Liver (tissue), 7 donors: ENCODE measurements at regions not wholly inside any gene's neighbourhood (a gene's known extent, or its start where the extent isn't known, plus 50 kb on each side); places are given as distances from the start of the nearest gene placed in this dataset.

ENCODE experiments used
- DNase-seq: peaks from one replicate; pipeline ENCODE4 v3.0.0-alpha.2; 2017; ENCODE audit warnings: low spot score
- H3K27ac ChIP-seq, 2 donors: one replicate each; pipeline ENCODE4 v1.7.0; 2013; ENCODE audit warnings: inconsistent platforms in 2 of 2, low read length in 2 of 2, control low read depth in 1 of 2, low read depth in 1 of 2, mild to moderate bottlenecking in 1 of 2
- H3K27me3 ChIP-seq, 4 donors: one replicate each; pipeline versions ENCODE4 v1.6.1 to v1.7.0; 2013; ENCODE audit warnings: low read length in 3 of 4, inconsistent platforms in 1 of 4, mild to moderate bottlenecking in 1 of 4, moderate library complexity in 1 of 4; ENCODE audit not compliant: control insufficient read depth in 4 of 4, insufficient read depth in 4 of 4
- H3K36me3 ChIP-seq, 4 donors: one replicate each; pipeline versions ENCODE4 v1.6.1 to v1.7.0; 2013; ENCODE audit warnings: low read length in 3 of 4, mild to moderate bottlenecking in 3 of 4, low read depth in 1 of 4, moderate library complexity in 1 of 4; ENCODE audit not compliant: control insufficient read depth in 4 of 4, insufficient read depth in 3 of 4
- H3K4me1 ChIP-seq, 4 donors: one replicate each; pipeline versions ENCODE4 v1.6.1 to v1.7.0; 2013; ENCODE audit warnings: low read length in 3 of 4, mild to moderate bottlenecking in 3 of 4, moderate library complexity in 1 of 4; ENCODE audit not compliant: control insufficient read depth in 4 of 4, insufficient read depth in 4 of 4
- H3K4me3 ChIP-seq, 3 donors: one replicate each; pipeline versions ENCODE4 v1.6.1 to v1.7.0; 2013; ENCODE audit warnings: low read length in 3 of 3, control low read depth in 1 of 3, low read depth in 1 of 3, mild to moderate bottlenecking in 1 of 3
- H3K9ac ChIP-seq, 2 donors: one replicate each; pipeline ENCODE4 v1.7.0; 2013; ENCODE audit warnings: low read length in 2 of 2, mild to moderate bottlenecking in 2 of 2, moderate library complexity in 2 of 2, control low read depth in 1 of 2, low read depth in 1 of 2
- H3K9me3 ChIP-seq, 4 donors: one replicate each; pipeline versions ENCODE4 v1.6.1 to v1.7.0; 2013; ENCODE audit warnings: low read length in 3 of 4; ENCODE audit not compliant: control insufficient read depth in 4 of 4
- ATF3 ChIP-seq: IDR thresholded peaks from 2 replicates; pipeline ENCODE4 v1.6.1; 2016; ENCODE audit warnings: antibody characterized with exemption
- EGR1 ChIP-seq, 2 donors: IDR thresholded peaks; 2 replicates each; pipeline ENCODE4 v1.6.1; 2016 to 2018; ENCODE audit warnings: antibody characterized with exemption in 2 of 2, low read depth in 2 of 2
- FOXA1 ChIP-seq: IDR thresholded peaks from 2 replicates; pipeline ENCODE4 v1.6.1; 2016; ENCODE audit warnings: antibody characterized with exemption
- FOXA2 ChIP-seq: IDR thresholded peaks from 2 replicates; pipeline ENCODE4 v1.6.1; 2016; ENCODE audit warnings: antibody characterized with exemption
- GABPA ChIP-seq, 2 donors: IDR thresholded peaks in 1 of 2; conservative IDR thresholded peaks in 1 of 2; 2 replicates each; pipeline ENCODE4 v1.6.1; 2016; ENCODE audit warnings: antibody characterized with exemption in 2 of 2, mild to moderate bottlenecking in 1 of 2, moderate library complexity in 1 of 2
- HNF4G ChIP-seq: IDR thresholded peaks from 2 replicates; pipeline ENCODE4 v1.6.1; 2016; ENCODE audit warnings: antibody characterized with exemption
- JUND ChIP-seq, 2 donors: IDR thresholded peaks; 2 replicates each; pipeline ENCODE4 v1.6.1; 2016; ENCODE audit warnings: antibody characterized with exemption in 2 of 2
- MAX ChIP-seq: IDR thresholded peaks from 2 replicates; pipeline ENCODE4 v1.6.1; 2016; ENCODE audit warnings: antibody characterized with exemption
- NR2F2 ChIP-seq: IDR thresholded peaks from 2 replicates; pipeline ENCODE4 v1.6.1; 2016; ENCODE audit warnings: antibody characterized with exemption
- RAD21 ChIP-seq, 2 donors: IDR thresholded peaks; 2 replicates each; pipeline ENCODE4 v1.6.1; 2016; ENCODE audit warnings: antibody characterized with exemption in 2 of 2, mild to moderate bottlenecking in 2 of 2
- REST ChIP-seq: IDR thresholded peaks from 2 replicates; pipeline ENCODE4 v1.6.1; 2016; ENCODE audit warnings: antibody characterized with exemption, mild to moderate bottlenecking
- RXRA ChIP-seq, 2 donors: IDR thresholded peaks; 2 replicates each; pipeline ENCODE4 v1.6.1; 2017 to 2018; ENCODE audit warnings: antibody characterized with exemption in 2 of 2, mild to moderate bottlenecking in 1 of 2
- SP1 ChIP-seq: IDR thresholded peaks from 2 replicates; pipeline ENCODE4 v1.6.1; 2018; ENCODE audit warnings: antibody characterized with exemption, mild to moderate bottlenecking
- TAF1 ChIP-seq: conservative IDR thresholded peaks from 2 replicates; pipeline ENCODE4 v1.6.1; 2016; ENCODE audit warnings: antibody characterized with exemption, mild to moderate bottlenecking
- YY1 ChIP-seq: IDR thresholded peaks from 2 replicates; pipeline ENCODE4 v1.6.1; 2016; ENCODE audit warnings: antibody characterized with exemption, mild to moderate bottlenecking
- ZBTB33 ChIP-seq: IDR thresholded peaks from 2 replicates; pipeline ENCODE4 v1.6.1; 2016; ENCODE audit warnings: antibody characterized with exemption
- WGBS: extraction: QIAGEN DNeasy Blood & Tissue Kit; methylation state at CpG from one replicate; pipeline ENCODE4 v1.1.7; 2013; 5-methylcytosine and 5-hydroxymethylcytosine counted together
- donor health status: healthy.
- donor health status: healthy.
- donor health status: healthy.
- donor health status: healthy.

GRCh38 chr4:134666640-134667039 is 465.1 kb upstream of the PABPC4L start:
- DNase-seq, result no peak
- no peaks in the 10 kb centered on the region for H3K36me3 ChIP-seq
- H3K27ac ChIP-seq, result no peak overlapping the region
- no peaks in the 10 kb centered on the region for H3K4me1 ChIP-seq
- no peaks in the 10 kb centered on the region for H3K27me3 ChIP-seq
- no peak overlapping the region for H3K9ac ChIP-seq
- 83% methylated on average over 4 of the region's 4 CpGs for WGBS
- TF ChIP-seq ATF3, result no peak
- TF ChIP-seq GABPA (IDR thresholded peaks at IDR 0.05 in 1 of 2, conservative IDR thresholded peaks at IDR 0.05 in 1 of 2), result no peak
- no peak for TF ChIP-seq SP1
- no peak for TF ChIP-seq NR2F2
- no peak for TF ChIP-seq HNF4G
- no peak for TF ChIP-seq JUND (IDR thresholded peaks at IDR 0.05)
- TF ChIP-seq FOXA1, result no peak
- no peak for TF ChIP-seq TAF1
- no peak for TF ChIP-seq FOXA2
- TF ChIP-seq REST, result no peak
- TF ChIP-seq RXRA (IDR thresholded peaks at IDR 0.05), result no peak
- TF ChIP-seq MAX, result no peak
- TF ChIP-seq YY1, result no peak
- peaks cover 0 to 6% (median 0%) of the 10 kb centered on the region in 4 donors for H3K9me3 ChIP-seq
- H3K4me3 ChIP-seq, result no peak overlapping the region

- 67% methylated on average over 2 of the region's 2 CpGs for WGBS
Measured at GRCh38 chr4:134665429-134665828, 463.8 kb upstream of the PABPC4L start.

More at GRCh38 chr4:134665429-134665828, 463.8 kb upstream of the PABPC4L start:
- Histone ChIP-seq H3K27me3 (no peaks in the 10 kb centered on the region), H3K27ac (no peak overlapping the region), H3K4me3 (no peak overlapping the region), H3K9me3 (peaks cover 0 to 6% (median 0%) of the 10 kb centered on the region in 4 donors), H3K4me1 (no peaks in the 10 kb centered on the region), H3K36me3 (no peaks in the 10 kb centered on the region), H3K9ac (no peak overlapping the region)
- TF ChIP-seq ATF3 (no peak), SP1 (no peak), RXRA (IDR thresholded peaks at IDR 0.05) (no peak), EGR1 (IDR thresholded peaks at IDR 0.05; ENCODE audit: low read depth in 2 of 2) (no peak), GABPA (IDR thresholded peaks at IDR 0.05 in 1 of 2, conservative IDR thresholded peaks at IDR 0.05 in 1 of 2) (no peak), ZBTB33 (no peak), FOXA1 (no peak), FOXA2 (no peak), NR2F2 (no peak), REST (no peak), RAD21 (IDR thresholded peaks at IDR 0.05) (no peak)
- DNase-seq, result no peak
